ENCODE measurements at regions not wholly inside any gene's neighbourhood (a gene's known extent, or its start where the extent isn't known, plus 50 kb on each side); places are given as distances from the start of the nearest gene placed in this dataset.

DNA sequence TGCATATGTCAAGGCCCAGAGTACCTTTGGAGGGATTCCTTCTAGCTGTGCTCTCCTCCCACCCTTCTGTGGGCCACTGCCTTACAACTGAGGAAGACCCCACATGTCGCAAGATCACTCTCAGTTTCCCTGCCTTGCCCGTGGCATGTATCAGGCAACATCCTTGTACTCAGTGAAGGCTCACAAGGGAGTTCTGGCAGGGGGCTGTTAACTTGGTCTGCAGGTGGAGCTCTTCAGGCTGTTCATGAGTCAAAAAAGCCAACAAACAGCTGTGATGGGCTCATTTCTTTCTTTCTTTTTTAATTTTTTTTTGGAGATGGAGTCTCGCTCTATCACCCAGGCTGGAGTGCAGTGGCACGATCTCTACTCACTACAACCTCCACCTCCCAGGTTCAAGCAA lies 513.0 kb upstream of the ANKRD30A start:
- TF ChIP-seq POLR2A (IDR thresholded peaks at IDR 0.05; ENCODE audit: extremely low read depth, insufficient read length) (no peak), CTCF (IDR thresholded peaks at IDR 0.05; ENCODE audit: low read depth, low read length) (no peak), MAX (IDR thresholded peaks at IDR 0.05; ENCODE audit: low read depth, low read length) (no peak)
